ENCODE measurements at regions not wholly inside any gene's neighbourhood (a gene's known extent, or its start where the extent isn't known, plus 50 kb on each side); places are given as distances from the start of the nearest gene placed in this dataset.

DNA sequence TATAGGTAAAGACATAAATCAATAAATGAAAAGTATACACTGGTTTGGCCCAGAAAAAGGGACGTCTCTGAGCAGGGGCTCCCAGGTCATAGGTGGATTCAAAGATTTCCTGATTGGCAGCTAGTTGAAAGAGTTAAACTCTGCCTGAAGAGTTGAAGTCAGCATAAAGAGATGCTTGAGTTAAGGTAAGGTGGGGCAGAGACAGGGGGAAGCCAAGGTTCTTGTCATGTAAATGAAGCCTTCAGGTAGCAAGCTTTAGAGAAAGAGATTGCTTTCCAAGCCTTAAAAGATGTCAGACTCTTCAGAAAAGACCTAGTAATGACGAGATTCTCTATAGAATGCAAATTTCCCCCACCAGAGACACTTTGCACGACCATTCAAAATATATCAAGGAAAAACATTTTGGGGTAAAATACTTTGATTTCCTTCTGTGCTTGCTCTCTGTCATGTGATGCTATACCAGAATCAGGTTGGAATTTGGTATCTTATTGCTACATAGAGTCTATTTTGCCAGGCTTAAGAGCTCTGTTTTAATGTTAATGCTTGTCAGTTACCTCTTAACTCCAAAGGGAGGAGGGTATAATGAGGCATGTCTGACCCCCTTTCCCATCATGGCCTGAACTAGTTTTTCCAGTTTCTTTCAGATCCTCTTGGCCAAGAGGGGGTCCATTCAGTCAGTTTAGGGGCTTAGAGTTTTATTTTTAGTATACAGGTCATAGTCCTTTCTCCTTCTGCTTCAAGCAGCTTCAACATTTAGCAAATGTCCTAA, 429.6 kb downstream of the ADRA2A start:
- no peak for DNase-seq (ENCODE audit: low read depth)

DNA sequence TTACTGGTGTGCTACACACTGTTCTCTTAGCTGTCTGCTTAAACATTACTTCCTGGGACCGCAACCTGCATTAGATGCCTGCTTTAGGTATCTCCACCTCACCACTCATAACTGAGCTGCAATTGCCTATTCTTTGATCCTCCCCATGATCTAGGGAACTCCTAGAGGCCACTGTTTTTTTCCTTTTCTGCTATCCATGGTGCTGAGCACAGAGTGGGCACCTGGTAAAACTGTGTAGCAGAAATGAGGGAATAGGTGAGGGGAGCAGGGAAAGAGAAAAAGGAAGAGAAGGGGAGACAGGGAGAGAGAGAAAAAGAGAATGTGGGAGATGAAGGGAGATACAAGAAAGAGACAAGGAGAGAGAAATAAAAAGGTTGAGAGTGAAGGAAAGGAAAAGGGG, 434.9 kb downstream of the ADRA2A start:
- DNase-seq (ENCODE audit: low read depth) = no peak

DNA sequence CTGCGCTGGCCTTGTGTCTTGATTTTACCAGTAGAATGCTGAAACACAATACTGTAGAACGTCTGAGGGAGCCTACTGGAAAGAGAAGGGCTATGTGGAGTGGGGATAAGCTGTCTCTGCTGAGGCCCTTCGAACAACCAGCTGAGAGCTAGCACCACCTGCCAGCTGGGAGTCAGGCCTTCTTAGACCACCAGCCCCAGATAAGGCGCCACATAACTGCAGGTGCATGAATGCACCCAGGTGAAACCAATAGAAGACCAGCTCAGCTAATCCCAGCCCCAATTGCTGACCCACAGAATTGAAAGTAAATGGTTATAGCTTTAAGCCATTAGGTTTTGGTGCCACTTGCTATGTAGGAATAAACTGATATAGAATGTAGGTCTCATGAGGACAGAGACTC, 438.4 kb downstream of the ADRA2A start:
- DNase-seq (ENCODE audit: low read depth) = no peak

DNA sequence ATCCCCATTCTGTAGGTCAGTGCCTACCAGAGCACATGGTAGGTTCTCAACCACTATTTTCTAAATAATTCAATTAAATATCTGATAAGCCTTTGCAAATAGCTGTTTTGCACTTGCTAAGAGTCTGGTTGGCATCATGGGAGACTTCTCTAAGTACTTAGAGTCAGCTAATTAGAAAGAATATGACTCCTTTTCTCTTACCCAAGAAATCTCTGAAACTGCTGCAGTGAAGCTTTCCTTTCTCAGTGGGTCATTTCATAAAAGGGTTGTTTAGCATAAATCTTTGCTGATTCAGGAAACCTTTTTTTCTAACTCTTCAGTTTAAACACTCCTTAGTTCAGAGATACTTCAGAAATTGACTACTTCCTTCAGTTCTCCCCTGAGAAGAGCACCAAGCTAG, 438.9 kb downstream of the ADRA2A start:
- DNase-seq (ENCODE audit: low read depth) = no peak

DNA sequence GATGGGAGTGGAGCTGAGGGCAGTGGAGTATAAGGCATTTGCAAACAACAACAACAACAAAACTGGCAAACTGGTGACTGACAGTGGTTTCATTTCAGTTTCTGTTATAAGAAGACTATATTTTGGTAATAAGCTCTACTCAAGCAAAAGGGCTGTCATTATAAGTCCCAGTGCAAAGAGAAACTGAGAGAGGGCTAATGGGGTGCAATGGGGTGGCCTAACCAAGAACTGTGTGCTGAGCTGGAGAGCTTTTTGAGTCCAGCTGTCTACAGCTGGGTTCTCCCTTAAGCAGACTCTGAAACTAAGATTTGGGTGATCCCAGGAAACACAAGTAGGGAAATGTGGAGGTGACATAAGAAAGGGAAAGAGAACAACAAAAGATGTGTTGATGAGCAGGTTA, 439.3 kb downstream of the ADRA2A start:
- DNase-seq (ENCODE audit: low read depth) = no peak

DNA sequence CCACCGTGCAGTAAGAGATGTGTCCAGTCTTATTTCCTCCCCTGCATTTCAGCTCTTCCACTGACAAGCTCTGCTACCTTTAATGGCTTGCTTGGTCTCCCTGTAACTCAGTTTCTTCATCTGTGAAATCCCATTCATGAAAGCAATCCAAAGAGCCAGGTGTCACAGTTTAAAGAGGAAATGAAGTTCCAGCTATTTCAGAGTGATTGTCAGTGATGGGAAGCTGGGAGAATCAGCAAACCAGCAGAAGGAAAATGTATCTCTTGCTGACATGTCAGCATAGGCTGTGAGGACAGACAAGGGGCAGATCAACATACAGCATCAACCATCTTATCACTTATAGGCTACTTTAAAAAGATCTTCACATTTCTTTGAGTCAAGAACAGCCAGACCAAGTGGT, 445.3 kb downstream of the ADRA2A start:
- no peak for DNase-seq (ENCODE audit: low read depth)

DNA sequence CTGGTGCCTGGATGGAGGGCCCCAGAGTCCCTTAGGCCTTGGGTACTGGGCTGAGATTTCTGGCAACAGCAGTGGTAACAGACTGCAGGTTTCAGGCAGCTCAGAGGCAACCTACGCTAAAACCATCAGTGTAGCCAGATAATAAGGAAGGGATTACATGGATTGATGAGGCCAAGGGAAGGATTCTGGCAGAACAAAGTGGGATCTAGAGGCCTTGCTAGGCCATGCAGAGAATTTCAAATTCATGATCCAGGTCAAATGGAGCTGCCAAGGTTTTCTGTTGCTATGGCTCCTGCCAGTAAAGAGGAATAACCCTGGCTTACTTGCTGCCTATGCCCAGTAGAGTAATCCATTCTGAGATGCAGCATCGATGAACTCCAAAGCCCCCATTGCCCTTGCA, 445.7 kb downstream of the ADRA2A start:
- no peak for DNase-seq (ENCODE audit: low read depth)

DNA sequence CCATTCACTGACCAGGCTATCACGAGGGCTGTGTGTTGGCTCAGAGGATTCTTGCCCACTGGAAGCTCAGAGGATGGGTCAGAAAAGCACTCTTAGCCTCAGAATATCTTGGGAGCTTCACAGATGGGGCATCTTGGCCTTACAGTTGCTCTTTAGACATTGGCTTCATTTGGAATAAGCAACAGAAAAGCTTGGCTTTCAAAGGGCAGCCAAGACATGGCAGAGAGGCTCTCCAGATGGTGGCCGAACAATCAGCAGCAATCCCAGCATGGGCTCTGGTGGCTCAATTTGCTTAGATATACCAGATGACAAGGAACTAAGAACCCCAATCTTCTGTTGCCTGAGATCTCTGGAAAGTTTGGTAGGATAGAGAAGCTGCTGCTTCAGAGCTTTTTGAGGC, 446.2 kb downstream of the ADRA2A start:
- no peak for DNase-seq (ENCODE audit: low read depth)

DNA sequence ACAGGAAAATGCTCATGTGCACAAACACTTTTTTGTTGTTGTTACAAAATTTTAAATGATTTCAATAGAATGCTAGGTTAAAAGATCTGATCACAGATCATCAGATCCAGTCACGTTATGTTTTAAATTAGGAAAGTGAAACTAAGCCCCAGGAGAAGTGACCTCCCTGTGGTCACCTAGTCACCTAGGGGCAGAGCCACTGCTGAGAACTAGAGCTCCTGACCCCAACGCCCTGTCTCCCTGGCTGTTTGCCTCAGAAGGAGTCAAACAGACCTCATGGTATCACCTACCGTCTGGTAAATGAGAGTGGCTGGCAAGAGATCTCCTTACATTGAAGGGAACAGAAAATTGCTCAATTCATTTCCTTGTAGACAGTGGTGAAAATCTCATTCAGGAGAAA, 447.3 kb downstream of the ADRA2A start:
- no peak for DNase-seq (ENCODE audit: low read depth)

DNA sequence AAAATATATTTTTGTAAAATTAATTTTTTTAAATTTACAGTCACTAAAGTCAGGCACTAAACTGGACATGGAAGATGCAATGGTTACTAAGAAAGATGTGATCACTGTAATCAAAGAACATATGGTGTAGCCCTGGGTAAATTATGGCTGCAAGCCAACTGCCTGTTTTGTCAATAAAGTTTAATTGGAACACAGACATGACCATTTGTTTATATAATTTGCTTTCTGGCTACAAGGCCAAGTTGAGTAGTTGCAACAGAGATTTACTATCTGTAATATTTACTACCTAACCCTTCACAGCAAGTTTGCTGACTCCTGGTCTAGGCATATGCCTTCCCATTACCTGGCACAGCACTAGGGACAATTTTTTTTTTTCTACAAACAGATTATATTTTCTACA, 448.9 kb downstream of the ADRA2A start:
- DNase-seq (ENCODE audit: low read depth) = no peak

DNA sequence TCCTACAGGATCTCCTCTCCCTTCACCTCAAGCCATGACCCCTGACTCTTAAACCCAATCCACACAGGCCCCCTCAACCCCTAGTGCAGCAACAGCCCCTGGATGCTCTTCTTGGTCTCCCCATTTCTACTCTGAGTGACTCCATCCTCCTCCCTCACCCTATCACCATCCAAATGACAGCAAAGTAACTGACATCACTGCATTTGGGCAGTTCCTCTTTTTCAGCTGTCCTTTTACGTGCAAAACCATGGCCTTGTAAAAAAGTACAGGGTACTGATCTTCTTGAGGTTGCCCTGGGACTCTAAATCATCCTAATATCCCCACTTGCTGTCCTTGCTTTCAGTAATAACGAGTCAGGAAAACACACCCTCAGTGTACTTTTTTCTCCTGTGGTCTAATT, 454.9 kb downstream of the ADRA2A start:
- no peak for DNase-seq (ENCODE audit: low read depth)

DNA sequence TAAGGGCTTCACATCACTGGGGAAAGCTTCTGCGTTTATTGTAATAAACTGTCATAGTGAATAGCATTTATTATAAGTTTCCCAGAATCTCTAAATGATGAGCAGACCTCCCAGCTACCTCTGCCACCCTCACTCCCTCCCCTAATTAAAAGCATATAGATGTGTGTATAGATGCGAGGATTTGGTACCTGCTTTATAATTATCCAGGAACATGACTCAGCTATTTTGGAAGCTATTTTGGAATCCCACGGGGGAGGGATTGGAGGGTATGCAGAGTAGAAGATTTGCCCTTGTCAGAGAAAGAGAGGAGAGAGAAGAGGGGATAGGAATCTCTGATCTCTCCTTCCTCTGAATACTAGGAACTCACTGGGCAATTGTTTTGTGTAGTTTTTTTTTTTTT, 455.3 kb downstream of the ADRA2A start:
- DNase-seq (ENCODE audit: low read depth) = no peak

DNA sequence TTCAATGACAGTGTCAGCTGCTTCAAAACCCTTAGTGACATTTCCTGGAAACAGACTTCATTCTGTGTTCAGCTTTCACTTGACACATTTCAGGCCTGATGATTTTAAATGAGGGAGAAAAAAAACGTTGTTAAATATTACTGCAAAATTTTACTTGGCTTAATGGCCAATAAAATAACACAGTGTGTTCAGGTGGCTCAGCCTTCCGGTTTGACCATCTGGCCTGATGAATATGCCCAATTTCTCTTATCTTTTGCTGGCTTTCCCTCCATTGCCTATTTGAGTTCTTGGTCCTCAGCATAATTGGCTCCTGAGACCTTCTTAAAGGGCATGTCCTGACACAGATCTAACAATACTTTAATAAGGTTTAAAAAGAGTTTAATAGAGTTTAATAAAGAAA, 462.4 kb downstream of the ADRA2A start:
- DNase-seq (ENCODE audit: low read depth) = no peak

DNA sequence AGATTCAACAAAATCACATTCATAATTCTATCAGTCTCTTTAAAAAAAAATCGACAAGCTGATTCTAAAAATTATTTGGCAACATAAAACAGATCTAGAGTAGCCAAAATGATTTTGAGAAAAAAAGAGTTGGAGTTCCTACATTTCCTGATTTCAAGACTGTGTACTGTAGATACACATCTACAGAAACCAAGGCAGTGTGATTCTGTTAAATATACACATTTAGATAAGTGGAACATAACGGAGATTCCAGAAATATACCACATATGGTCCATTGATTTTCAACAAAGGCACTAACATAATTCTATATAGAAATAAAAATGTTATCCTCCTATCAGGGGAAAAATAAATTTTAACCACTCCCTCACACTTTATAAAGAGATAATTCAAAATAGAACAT, 467.0 kb downstream of the ADRA2A start:
- no peak for DNase-seq (ENCODE audit: low read depth)

DNA sequence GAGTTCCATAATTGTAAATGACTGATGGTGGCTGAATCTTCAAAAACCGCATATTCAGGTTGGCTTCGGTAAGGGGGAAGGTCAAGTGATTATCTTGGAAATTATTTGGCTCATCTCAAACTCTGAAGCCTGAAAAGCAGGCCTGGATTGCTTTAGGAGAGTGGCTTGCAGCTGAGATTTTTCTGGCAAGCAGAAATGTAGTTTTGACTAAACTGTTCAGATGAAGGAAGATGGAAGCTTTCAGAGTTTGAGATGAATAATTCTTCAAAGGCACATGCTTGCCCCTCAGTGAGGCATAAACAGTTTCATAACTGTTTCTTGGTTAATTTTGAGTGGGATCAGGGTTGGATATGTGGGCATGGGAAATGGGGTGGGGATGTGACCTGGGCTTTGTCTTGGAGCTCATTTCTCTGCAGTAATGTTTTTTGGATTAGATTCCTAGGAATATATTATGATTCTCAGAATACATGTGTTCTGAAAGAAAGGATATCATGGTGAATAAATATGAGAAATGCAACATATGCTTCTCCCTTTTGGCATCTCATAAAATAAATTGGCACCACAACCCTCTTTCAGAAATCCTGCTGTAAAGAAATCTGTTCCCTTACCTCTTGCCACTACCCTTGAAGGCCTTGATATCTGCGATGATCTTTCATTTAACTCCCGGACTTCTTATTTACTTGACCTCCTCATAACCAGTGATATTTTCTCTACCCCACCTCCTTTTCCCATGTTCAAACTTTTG, 469.2 kb downstream of the ADRA2A start:
- DNase-seq (ENCODE audit: low read depth) = no peak

DNA sequence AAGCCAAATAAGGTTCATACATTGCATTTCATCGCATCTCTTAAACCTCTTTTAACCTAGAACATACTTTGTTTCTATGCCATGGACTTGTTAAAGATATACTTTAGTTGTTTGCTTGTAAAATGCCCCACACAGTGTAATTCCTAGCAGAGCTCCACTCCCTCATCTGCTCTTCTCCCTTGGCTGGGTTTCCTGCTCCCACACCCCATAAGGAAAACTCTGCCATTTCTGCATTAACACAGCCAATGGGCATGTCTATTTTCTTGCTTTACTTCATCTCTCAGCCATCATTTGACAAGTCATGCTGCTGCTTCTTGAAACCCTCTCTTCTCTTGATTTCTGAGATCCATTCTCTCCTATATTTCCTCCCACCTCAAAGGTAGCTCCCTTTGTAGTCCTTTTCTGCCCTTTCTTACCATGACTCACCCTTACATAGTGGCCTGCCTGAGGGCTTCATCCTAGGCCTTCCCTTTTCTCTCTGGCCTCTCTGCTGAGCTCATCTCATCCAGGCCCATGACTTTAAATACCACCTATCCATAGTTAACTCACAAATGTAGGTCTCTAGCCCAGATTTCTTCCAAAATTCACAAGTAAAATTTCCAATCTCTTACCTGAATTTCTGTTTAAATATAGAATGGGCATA, 471.4 kb downstream of the ADRA2A start:
- no peak for DNase-seq (ENCODE audit: low read depth)

DNA sequence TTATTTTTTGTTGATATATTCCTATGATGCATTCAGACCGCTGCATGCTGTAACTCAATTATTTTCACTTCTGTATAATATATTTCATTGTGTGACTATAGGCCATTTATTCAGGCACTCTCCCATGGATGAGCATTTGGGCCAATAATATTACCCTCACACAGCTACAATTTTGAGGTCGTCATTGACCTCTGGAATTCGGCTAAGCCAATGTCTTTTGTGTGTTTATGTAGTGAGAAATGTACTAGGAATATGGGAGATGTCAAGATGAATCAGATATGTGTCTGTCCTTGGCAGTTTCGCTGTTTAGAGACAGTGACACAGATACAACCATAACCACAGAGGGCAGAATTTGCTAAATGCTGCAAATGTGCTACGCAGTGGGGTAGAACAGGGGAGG, 474.2 kb downstream of the ADRA2A start:
- DNase-seq (ENCODE audit: low read depth) = no peak

DNA sequence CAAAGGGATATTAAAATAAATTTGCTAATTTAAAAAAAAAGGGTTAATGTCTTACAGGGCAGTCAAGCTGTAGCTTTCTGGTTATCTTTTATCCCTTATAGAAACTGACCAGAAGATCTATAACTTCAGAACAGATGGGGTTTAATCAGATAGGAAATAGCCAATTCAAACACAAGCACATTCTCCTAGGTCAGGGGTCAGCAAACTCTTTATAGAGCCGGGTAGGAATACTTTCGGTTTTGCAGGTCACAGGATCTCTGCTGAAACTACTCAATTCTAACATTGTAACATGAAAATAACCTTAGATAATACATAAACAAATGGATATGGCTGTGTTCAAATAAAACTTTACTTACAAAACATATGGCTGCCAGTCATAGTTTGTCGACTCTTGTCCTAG, 479.8 kb downstream of the ADRA2A start:
- no peak for DNase-seq (ENCODE audit: low read depth)

DNA sequence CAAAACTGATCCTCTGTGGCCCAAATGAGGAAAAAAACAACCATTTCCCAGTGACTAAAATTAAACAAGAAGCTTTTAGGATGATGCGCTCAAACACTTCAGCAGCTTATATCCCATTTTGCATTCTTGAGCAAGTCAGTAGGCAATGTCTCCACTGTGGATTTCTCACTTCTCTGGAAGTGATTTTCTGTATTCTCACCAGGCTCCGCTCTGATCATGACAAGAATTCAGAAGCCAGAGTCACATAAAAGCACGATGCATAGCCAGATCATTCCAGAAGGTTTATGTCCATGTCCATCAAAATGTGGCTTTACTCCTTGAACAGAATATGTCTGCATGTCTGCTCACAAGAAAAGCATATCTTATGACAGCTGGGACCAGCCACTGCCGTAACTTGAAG, 481.4 kb downstream of the ADRA2A start:
- DNase-seq (ENCODE audit: low read depth) = no peak

DNA sequence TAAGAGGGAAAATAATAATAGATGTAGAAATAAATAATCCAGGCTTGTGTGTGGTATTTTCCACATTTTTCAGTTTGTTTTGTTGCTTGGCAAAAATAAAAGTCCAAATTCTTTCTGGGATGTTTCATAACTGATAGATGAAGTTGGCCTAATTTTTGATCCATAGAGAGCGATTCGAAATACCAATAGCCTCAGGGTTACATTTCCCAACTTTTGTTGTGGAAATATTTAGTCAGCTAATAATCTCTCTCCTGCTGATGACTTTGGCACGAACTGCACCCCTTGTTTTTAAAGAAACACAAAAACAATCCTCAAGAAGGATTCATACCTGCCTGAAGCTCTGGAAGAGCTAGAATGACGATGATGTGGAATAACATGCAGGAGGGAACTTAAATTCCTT, 483.2 kb downstream of the ADRA2A start:
- DNase-seq (ENCODE audit: low read depth) = peak; percentile 55

DNA sequence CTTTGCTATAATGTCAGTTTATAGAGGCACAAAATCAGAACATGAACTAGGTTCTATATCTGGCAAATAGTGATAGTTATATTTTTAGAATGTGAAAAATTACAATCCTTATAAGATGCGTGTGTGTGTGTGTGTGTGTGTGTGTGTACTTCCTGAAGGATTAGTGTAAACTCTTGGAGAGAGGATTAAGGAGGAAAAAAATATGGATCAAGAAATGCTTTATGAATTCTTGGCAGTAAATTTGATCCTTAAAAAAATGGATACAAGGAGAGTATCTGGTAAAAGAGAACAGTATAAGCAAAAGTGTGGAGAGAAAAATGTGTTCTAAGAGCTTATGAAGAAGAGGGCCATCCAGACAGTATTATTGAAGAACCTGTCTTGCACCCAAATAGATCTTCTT, 484.3 kb downstream of the ADRA2A start:
- DNase-seq (ENCODE audit: low read depth) = no peak

DNA sequence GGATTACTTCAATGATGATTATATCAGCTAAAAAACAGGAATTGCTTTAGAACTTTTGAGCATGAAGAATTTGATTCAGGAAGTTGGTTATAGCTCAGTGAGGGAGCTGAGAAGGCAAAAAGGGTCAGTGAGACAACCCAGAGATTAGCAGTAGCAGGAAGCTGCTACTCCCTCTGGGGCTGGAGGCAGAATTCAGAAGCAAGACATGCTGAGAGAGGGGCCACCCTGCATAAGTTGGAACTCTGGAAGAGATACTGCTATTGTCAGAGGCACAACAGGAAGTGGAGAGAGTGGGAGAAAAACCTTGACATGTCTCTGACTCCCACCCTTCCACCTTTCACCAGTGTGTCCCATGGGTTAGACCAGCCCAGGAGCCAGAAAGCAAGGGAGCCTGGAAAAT, 488.7 kb downstream of the ADRA2A start:
- DNase-seq (ENCODE audit: low read depth) = no peak

DNA sequence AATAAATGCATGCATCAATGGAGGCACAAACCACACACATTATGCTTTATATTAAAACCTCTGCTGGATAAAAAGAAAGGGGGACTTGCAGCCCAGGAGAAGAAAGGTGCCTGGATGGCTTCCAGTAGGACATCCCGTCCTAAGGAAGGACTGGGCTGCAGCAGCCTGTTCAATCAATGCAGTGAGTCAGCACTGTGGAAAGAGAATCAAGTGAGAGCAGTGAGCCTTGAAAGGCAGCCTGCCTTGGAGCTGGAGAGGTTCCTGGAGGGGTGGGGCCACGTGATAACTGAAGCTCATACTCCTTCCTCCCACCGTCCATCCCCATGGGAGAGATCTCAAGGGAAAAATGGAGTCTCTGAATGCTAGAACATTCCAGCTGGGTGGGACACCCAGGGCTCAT, 501.2 kb downstream of the ADRA2A start:
- no peak for DNase-seq (ENCODE audit: low read depth)
